ENCODE measurements at regions not wholly inside any gene's neighbourhood (a gene's known extent, or its start where the extent isn't known, plus 50 kb on each side); places are given as distances from the start of the nearest gene placed in this dataset.

DNA sequence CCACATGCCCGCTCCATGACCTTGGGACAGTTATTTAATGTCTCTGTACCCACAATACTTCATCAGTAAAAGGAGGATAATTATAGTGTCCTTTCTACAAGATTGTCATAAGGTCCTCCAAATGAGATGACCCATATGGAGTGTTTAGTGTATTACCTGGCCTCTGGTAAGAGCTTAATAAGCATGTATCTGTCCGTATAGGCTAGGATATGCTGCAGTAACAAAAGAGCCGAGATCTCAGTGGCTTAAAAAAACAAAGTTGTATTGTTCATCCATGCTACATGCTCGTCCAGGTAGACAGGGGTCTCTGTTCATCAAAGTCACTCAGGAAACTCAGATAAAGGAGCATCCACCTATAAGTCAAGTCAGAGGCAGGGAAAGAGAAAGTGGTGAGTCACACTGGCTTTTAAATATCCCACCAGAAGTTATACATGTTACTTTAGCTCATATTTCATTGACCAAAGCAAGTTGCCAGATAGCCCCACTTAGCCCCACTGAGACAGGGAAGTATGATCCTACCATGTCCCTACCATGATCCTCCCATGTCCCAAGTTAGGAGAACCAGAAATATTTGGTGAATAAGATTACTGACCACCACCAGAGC, 53.0 kb upstream of the KAZN start:
- no peak for DNase-seq

DNA sequence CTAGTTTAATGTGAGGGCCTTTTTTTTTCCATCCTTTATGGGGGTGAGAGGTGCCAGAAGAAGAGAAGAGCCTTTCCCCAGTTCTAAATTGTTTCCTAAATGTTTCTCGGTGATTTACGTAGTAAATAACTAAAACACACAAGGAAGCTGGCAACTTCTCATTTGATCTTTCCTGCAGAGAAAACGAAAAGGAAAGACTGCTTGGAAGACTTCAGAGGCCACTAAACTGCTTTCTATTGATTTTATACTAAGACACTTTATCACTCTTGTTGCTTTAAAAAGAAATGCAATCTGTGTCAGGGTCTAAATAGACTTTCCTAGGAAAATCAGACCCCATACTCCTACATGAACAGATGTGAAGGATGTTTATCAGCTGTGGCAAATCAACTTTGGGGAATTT, 52.1 kb upstream of the KAZN start:
- no peak for DNase-seq

Data from stimulated activated naive CD4-positive, alpha-beta T cell treated with Interleukin-2 at 50 U/mL for 16 hours (primary cell).